ENCODE measurements at regions not wholly inside any gene's neighbourhood (a gene's known extent, or its start where the extent isn't known, plus 50 kb on each side); places are given as distances from the start of the nearest gene placed in this dataset.

DNA sequence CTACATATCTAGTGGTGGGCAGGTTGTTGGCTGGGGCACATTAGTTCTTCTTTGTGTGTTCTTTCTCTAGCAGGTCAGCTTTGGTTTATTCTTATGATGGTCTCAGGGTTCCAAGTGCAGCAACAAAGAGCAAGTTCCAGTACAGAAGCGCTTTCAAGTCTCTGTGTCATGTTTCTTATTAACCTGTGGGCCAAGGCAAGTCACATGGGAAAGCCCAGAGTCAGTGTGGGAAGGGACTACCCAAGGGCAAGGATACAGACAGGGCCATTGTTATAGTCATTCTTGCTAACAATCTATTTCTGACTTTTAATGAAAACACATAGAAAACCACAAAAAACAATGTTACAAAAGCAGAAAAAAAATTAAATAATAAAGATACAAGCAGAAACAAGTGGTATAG, 754.6 kb downstream of the TBC1D22A start:
- TF ChIP-seq, protein P1, sequence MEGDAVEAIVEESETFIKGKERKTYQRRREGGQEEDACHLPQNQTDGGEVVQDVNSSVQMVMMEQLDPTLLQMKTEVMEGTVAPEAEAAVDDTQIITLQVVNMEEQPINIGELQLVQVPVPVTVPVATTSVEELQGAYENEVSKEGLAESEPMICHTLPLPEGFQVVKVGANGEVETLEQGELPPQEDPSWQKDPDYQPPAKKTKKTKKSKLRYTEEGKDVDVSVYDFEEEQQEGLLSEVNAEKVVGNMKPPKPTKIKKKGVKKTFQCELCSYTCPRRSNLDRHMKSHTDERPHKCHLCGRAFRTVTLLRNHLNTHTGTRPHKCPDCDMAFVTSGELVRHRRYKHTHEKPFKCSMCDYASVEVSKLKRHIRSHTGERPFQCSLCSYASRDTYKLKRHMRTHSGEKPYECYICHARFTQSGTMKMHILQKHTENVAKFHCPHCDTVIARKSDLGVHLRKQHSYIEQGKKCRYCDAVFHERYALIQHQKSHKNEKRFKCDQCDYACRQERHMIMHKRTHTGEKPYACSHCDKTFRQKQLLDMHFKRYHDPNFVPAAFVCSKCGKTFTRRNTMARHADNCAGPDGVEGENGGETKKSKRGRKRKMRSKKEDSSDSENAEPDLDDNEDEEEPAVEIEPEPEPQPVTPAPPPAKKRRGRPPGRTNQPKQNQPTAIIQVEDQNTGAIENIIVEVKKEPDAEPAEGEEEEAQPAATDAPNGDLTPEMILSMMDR (IDR thresholded peaks at IDR 0.05 in 8 of 11, conservative IDR thresholded peaks at IDR 0.05 in 3 of 11), result no peak
- no peak for TF ChIP-seq POLR2A (IDR thresholded peaks at IDR 0.05)

All from spleen (tissue), 7 donors.